Lung (tissue), 11 donors: ENCODE measurements at regions not wholly inside any gene's neighbourhood (a gene's known extent, or its start where the extent isn't known, plus 50 kb on each side); places are given as distances from the start of the nearest gene placed in this dataset.
"Not testable (repeated sequence)": the region's sequence is repeated elsewhere in the genome, so short reads cannot be mapped to it uniquely, and the experiment has no call there.

ENCODE experiments used
- ATAC-seq: fragments of 200-7000 bp; cut with Tn5 transposase; one replicate; pipeline ENCODE4 v1.9.1; 2020; ENCODE audit warnings: moderate number of reproducible peaks; ENCODE audit not compliant: insufficient read depth, low FRiP score
- DNase-seq, 3 donors: peaks; one replicate each; pipeline ENCODE4 v3.0.0-alpha.2; 2013 to 2017
- H3K27ac ChIP-seq, 2 donors: one replicate each; pipeline ENCODE4 v1.5.1; 2013; ENCODE audit warnings: mild to moderate bottlenecking in 2 of 2, moderate library complexity in 2 of 2, control low read depth in 1 of 2, inconsistent platforms in 1 of 2, low read depth in 1 of 2, low read length in 1 of 2
- H3K27me3 ChIP-seq, 3 donors: one replicate each; pipeline ENCODE4 v1.5.1; 2013; ENCODE audit warnings: low read length in 2 of 3; ENCODE audit not compliant: control insufficient read depth in 3 of 3, insufficient read depth in 3 of 3
- H3K36me3 ChIP-seq, 4 donors: one replicate each; pipeline ENCODE4 v1.5.1; 2013; ENCODE audit warnings: low read length in 4 of 4, mild to moderate bottlenecking in 1 of 4, moderate library complexity in 1 of 4; ENCODE audit not compliant: control insufficient read depth in 4 of 4, insufficient read depth in 4 of 4
- H3K4me1 ChIP-seq, 5 donors: one replicate each; pipeline ENCODE4 v1.5.1; 2013; ENCODE audit warnings: low read length in 5 of 5, mild to moderate bottlenecking in 2 of 5, moderate library complexity in 1 of 5; ENCODE audit not compliant: control insufficient read depth in 5 of 5, insufficient read depth in 5 of 5
- H3K4me3 ChIP-seq: one replicate; pipeline ENCODE4 v1.5.1; 2013; ENCODE audit warnings: mild to moderate bottlenecking, control low read depth, moderate library complexity
- H3K9ac ChIP-seq, 2 donors: one replicate each; pipeline ENCODE4 v1.5.1; 2013; ENCODE audit warnings: low read length in 2 of 2, control low read depth in 1 of 2; ENCODE audit not compliant: insufficient read depth in 1 of 2
- H3K9me3 ChIP-seq, 4 donors: one replicate each; pipeline ENCODE4 v1.5.1; 2013; ENCODE audit warnings: low read length in 3 of 4, mild to moderate bottlenecking in 1 of 4, moderate library complexity in 1 of 4; ENCODE audit not compliant: control insufficient read depth in 4 of 4, insufficient read depth in 3 of 4
- CTCF ChIP-seq: IDR thresholded peaks from 2 replicates; pipeline ENCODE4 v1.5.1; 2012; ENCODE audit warnings: mild to moderate bottlenecking; ENCODE audit errors: control extremely low read depth, extremely low read depth
- WGBS, 2 donors: extraction: QIAGEN DNeasy Blood & Tissue Kit; methylation state at CpG; one replicate each; pipeline ENCODE4 v1.1.7; 2013; 5-methylcytosine and 5-hydroxymethylcytosine counted together
- donor health status: control.
- donor health status: control.
- donor health status: Bipolar disorder and iron deficiency.
- donor health status: healthy.
- donor health status: DM: yes; HTN: yes; CAD: no.

DNA sequence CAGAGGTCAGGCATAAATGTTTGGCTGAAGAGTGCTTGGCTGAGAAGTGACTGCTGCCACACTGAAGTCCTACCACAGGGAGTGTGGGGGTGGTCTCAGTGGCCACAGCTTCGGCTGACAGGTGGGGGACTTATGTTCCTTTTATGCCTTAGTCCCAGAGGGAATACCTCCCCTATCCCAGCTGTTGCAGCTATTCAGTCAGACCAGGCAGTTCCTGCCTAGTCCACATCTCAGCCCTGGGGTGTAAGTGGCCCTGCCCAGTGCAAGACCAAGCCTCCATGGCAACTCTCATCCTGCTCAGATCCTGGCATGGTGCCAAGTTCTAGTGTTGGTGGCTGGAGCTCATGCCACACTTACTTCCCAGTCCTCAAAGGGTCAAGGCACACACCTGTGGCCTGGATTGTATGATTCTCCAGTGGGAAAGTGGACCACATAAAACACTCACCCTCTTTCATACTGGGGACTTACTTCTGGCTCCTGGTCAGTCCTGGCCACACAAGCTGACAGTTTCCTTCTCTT, 161.3 kb upstream of the CAND1 start:
- Histone ChIP-seq H3K9ac (no peak overlapping the region), H3K4me1 (no peaks in the 10 kb centered on the region), H3K27me3 (no peaks in the 10 kb centered on the region), H3K36me3 (no peaks in the 10 kb centered on the region), H3K27ac (no peak overlapping the region), H3K4me3 (no peak overlapping the region), H3K9me3 (peaks cover 0 to 8% (median 2%) of the 10 kb centered on the region in 4 donors)
- no peak for TF ChIP-seq CTCF
- ATAC-seq: no peak
- WGBS, 2 donors: 75 to 88% methylated on average over 1 of the region's 1 CpG
- DNase-seq: no peak

GRCh38 chr12:67110345-67110744, 158.8 kb upstream of the CAND1 start:
- not testable (repeated sequence) for H3K9me3 ChIP-seq, H3K27ac ChIP-seq, H3K36me3 ChIP-seq, H3K4me3 ChIP-seq, H3K4me1 ChIP-seq, ATAC-seq, H3K9ac ChIP-seq, H3K27me3 ChIP-seq
- peak in 2 of 3 donors; percentile 10 for DNase-seq
- WGBS, 2 donors: 88 to 91% methylated on average over 2 of the region's 2 CpGs

- Histone ChIP-seq H3K27me3 (no peaks in the 10 kb centered on the region), H3K27ac (no peak overlapping the region), H3K36me3 (no peaks in the 10 kb centered on the region), H3K4me3 (no peak overlapping the region), H3K9ac (no peak overlapping the region), H3K4me1 (no peaks in the 10 kb centered on the region), H3K9me3 (peaks cover 0 to 8% (median under 1%) of the 10 kb centered on the region in 4 donors)
- WGBS, 2 donors: 75 to 83% methylated on average over 4 of the region's 4 CpGs
- peak in 1 of 3 donors; percentile 1 for DNase-seq
- TF ChIP-seq CTCF: no peak
- ATAC-seq: no peak
Measured at GRCh38 chr12:67111182-67111581, 158.0 kb upstream of the CAND1 start.

- TF ChIP-seq CTCF: no peak
- Histone ChIP-seq H3K4me1 (no peaks in the 10 kb centered on the region), H3K27ac (no peak overlapping the region), H3K9me3 (peaks cover 0 to 3% (median 0%) of the 10 kb centered on the region in 4 donors), H3K4me3 (no peak overlapping the region), H3K36me3 (no peaks in the 10 kb centered on the region), H3K9ac (no peak overlapping the region), H3K27me3 (no peaks in the 10 kb centered on the region)
- ATAC-seq: no peak
- no peak for DNase-seq
- WGBS, 2 donors: 70 to 85% methylated on average over 5 of the region's 5 CpGs
Measured at GRCh38 chr12:67112586-67112985, 156.6 kb upstream of the CAND1 start.
